ENCODE measurements at regions not wholly inside any gene's neighbourhood (a gene's known extent, or its start where the extent isn't known, plus 50 kb on each side); places are given as distances from the start of the nearest gene placed in this dataset.

GRCh38 chr15:36478561-36478960, 100.9 kb upstream of the CDIN1 start:
- Histone ChIP-seq H3K23me2 (ENCODE audit: insufficient read length, low read depth, low read length, poor library complexity, severe bottlenecking) (no peaks in the 10 kb centered on the region), H2AK5ac (ENCODE audit: insufficient read length, low read length) (no peak overlapping the region), H3K27me3 (ENCODE audit: insufficient read depth, low read length) (no peaks in the 10 kb centered on the region), H3T11ph (ENCODE audit: low read length) (no peak overlapping the region), H3K4me2 (ENCODE audit: insufficient read depth, insufficient read length, low read length) (no peak overlapping the region), H3K18ac (ENCODE audit: insufficient read length, low read depth, low read length) (no peak overlapping the region), H4K91ac (ENCODE audit: insufficient read length, low read depth, low read length) (no peak overlapping the region), H3K56ac (ENCODE audit: insufficient read length, low read depth, low read length) (no peak overlapping the region), H3K4me1 (ENCODE audit: insufficient read depth, low read length) (no peaks in the 10 kb centered on the region), H2BK15ac (ENCODE audit: low read depth, low read length) (no peak overlapping the region), H3K27ac (ENCODE audit: insufficient read length, low read depth, low read length) (no peak overlapping the region), H2BK12ac (ENCODE audit: insufficient read length, low read depth, low read length) (no peak overlapping the region), H2BK5ac (ENCODE audit: insufficient read length, low read length) (no peak overlapping the region), H4K5ac (ENCODE audit: insufficient read length, low read depth, low read length) (no peak overlapping the region), H3K79me2 (ENCODE audit: insufficient read depth, low read length) (no peaks in the 10 kb centered on the region), H4K20me1 (ENCODE audit: control insufficient read depth, insufficient read depth, insufficient read length) (no peaks in the 10 kb centered on the region), H3K4ac (ENCODE audit: low read depth, low read length) (no peak overlapping the region), H2BK20ac (ENCODE audit: low read depth, low read length, poor library complexity, severe bottlenecking) (no peak overlapping the region), H2AFZ (ENCODE audit: low read length) (no peak overlapping the region), H3K23ac (ENCODE audit: insufficient read length, low read depth, low read length) (no peak overlapping the region), H3K79me1 (ENCODE audit: insufficient read depth, low read depth, low read length, poor library complexity, severe bottlenecking) (no peaks in the 10 kb centered on the region), H3K9me3 (ENCODE audit: control insufficient read depth, low read depth, low read length) (no peaks in the 10 kb centered on the region), H4K8ac (replicated peaks; ENCODE audit: insufficient read length, low read depth, low read length) (no peak overlapping the region), H3K9ac (ENCODE audit: extremely low read depth, insufficient read length, low read length) (no peak overlapping the region), H2BK120ac (ENCODE audit: low read depth, low read length, poor library complexity, severe bottlenecking) (no peak overlapping the region), H3K14ac (ENCODE audit: insufficient read depth, low read length) (no peak overlapping the region)
- WGBS (ENCODE audit: extremely low coverage, insufficient read length, low lambda C conversion rate) = no CpG with 5 or more reads among the region's 2 CpGs
- no peaks in the 10 kb centered on the region; a peak in 1 of 7 replicates for H3K36me3 Mint-ChIP-seq (ENCODE audit: insufficient read depth in 1 of 3, low read depth in 3 of 3)
- H3K4me1 Mint-ChIP-seq = peaks cover 9 to 22% of the 10 kb centered on the region in 2 experiments
- DNase-seq = no peak
- TF ChIP-seq CTCF (conservative IDR thresholded peaks at IDR 0.05) = no peak
- H3K4me3 Mint-ChIP-seq = no peak overlapping the region
- no peaks in the 10 kb centered on the region for H3K27me3 Mint-ChIP-seq (ENCODE audit: low read depth)
- H3K27ac Mint-ChIP-seq = no peak overlapping the region
- H3K9me3 Mint-ChIP-seq = no peaks in the 10 kb centered on the region; a peak in 1 of 5 replicates

All from H9 (cell line).